ENCODE measurements at regions not wholly inside any gene's neighbourhood (a gene's known extent, or its start where the extent isn't known, plus 50 kb on each side); places are given as distances from the start of the nearest gene placed in this dataset.

- TF ChIP-seq CHD7 (IDR thresholded peaks at IDR 0.05; ENCODE audit: insufficient replicate concordance, low read length) = no peak
- TF ChIP-seq KDM4A (IDR thresholded peaks at IDR 0.05; ENCODE audit: low read depth, low read length, severe bottlenecking) = no peak
- TF ChIP-seq SIX5 (IDR thresholded peaks at IDR 0.05; ENCODE audit: low read depth, low read length) = no peak
- TF ChIP-seq KDM5A (IDR thresholded peaks at IDR 0.05; ENCODE audit: low read length) = no peak
- TF ChIP-seq ASH2L (IDR thresholded peaks at IDR 0.05; ENCODE audit: low read length) = no peak
- TF ChIP-seq TCF12 (IDR thresholded peaks at IDR 0.05; ENCODE audit: low read depth, low read length) = no peak
Measured at GRCh38 chr20:60765821-60766403, 486.1 kb upstream of the CDH4 start (continued).

Data from H1 (cell line).